Lower lobe of right lung (tissue), 2 donors: ENCODE measurements at regions not wholly inside any gene's neighbourhood (a gene's known extent, or its start where the extent isn't known, plus 50 kb on each side); places are given as distances from the start of the nearest gene placed in this dataset.
A peak's percentile ranks its signal among the peaks of the same experiment; 100 is the strongest.

Experiments used
- ATAC-seq, 2 donors: fragments of 200-7000 bp; cut with Tn5 transposase; one replicate each; pipeline ENCODE4 v1.9.1; 2020 to 2022; ENCODE audit warnings: mild to moderate bottlenecking in 2 of 2, moderate library complexity in 2 of 2
- DNase-seq: peaks from one replicate; pipeline ENCODE4 v3.0.0-alpha.2; 2020
- H3K27ac ChIP-seq: fragments of 200-600 bp; one replicate; pipeline ENCODE4 v1.8.0; 2022
- H3K27me3 ChIP-seq: fragments of 200-600 bp; one replicate; pipeline ENCODE4 v1.8.0; 2022; ENCODE audit warnings: low read depth
- H3K36me3 ChIP-seq: fragments of 200-600 bp; one replicate; pipeline ENCODE4 v1.8.0; 2022; ENCODE audit warnings: mild to moderate bottlenecking
- H3K4me1 ChIP-seq: fragments of 200-600 bp; one replicate; pipeline ENCODE4 v1.8.0; 2022
- H3K4me3 ChIP-seq: fragments of 200-600 bp; one replicate; pipeline ENCODE4 v1.8.0; 2022; ENCODE audit warnings: mild to moderate bottlenecking
- H3K9me3 ChIP-seq: fragments of 200-600 bp; one replicate; pipeline ENCODE4 v1.8.0; 2022
- intact Hi-C: fragments of 100-400 bp; cut with DNase I; formaldehyde crosslinking; loops from one replicate; pipeline ENCODE4 v1.11.0; 2022
- TF ChIP-seq, protein P1 (sequence below): fragments of 200-600 bp; IDR thresholded peaks from one replicate; pipeline ENCODE4 v1.8.0; 2022; ENCODE audit warnings: antibody characterized with exemption, mild to moderate bottlenecking
- donor health status: DM: no; HTN: yes; CAD: no; lungs with severe emphysema.

DNA sequence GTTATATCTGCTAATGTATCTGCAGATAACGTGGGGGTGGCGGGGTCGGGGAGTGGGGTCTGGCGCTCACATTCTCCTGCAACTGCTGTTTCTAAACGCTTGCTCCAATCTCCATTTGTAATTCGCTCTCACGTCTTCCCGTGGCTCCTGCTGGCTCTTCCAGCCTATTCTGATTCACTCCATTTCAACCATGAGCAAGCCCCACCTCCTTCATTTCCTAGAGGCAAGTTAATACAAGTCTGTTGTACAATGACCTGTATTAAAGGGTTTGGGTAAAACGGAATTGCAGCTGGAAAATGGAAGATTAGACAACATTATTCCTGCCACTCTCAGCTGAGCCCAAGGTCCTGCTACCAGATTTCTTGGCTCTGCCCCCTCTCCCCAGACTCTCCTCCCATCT, 132.3 kb downstream of the CSNK2A3 start:
- Histone ChIP-seq H3K27ac (no peak overlapping the region), H3K4me1 (no peaks in the 10 kb centered on the region), H3K27me3 (no peaks in the 10 kb centered on the region), H3K4me3 (no peak overlapping the region), H3K36me3 (no peaks in the 10 kb centered on the region), H3K9me3 (no peaks in the 10 kb centered on the region)
- ATAC-seq, result no peak
- TF ChIP-seq, protein P1, sequence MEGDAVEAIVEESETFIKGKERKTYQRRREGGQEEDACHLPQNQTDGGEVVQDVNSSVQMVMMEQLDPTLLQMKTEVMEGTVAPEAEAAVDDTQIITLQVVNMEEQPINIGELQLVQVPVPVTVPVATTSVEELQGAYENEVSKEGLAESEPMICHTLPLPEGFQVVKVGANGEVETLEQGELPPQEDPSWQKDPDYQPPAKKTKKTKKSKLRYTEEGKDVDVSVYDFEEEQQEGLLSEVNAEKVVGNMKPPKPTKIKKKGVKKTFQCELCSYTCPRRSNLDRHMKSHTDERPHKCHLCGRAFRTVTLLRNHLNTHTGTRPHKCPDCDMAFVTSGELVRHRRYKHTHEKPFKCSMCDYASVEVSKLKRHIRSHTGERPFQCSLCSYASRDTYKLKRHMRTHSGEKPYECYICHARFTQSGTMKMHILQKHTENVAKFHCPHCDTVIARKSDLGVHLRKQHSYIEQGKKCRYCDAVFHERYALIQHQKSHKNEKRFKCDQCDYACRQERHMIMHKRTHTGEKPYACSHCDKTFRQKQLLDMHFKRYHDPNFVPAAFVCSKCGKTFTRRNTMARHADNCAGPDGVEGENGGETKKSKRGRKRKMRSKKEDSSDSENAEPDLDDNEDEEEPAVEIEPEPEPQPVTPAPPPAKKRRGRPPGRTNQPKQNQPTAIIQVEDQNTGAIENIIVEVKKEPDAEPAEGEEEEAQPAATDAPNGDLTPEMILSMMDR, result no peak
- intact Hi-C loops, result no loop called here
- no peak for DNase-seq

DNA sequence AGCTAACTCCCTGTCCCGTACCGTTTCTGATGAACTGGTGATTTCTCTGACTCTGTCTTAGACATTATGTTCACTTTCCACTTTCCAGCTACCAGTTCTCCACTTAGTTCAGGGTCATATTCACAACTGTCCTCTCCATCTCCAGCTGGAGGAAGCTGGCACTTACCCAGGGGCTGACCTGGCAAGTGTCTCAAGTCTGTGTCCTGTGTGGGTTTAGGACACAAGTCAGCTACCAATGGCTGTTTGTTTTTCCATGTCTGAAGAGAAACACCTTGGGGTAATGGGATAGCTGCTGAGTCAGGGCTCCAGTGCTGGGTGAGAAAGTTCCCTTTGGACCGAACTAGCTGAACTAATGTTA, 134.4 kb downstream of the CSNK2A3 start:
- ATAC-seq (peak in 1 of 2 donors; percentile 16), DNase-seq (no peak)
- intact Hi-C loops, result no loop called here
- no peaks in the 10 kb centered on the region for H3K36me3 ChIP-seq
- no peak overlapping the region for H3K27ac ChIP-seq
- no peak overlapping the region for H3K4me3 ChIP-seq
- H3K4me1 ChIP-seq, result no peaks in the 10 kb centered on the region
- no peaks in the 10 kb centered on the region for H3K27me3 ChIP-seq
- H3K9me3 ChIP-seq, result no peaks in the 10 kb centered on the region
- TF ChIP-seq, protein P1, result no peak

GRCh38 chr11:11217929-11218628, 135.0 kb downstream of the CSNK2A3 start:
- Histone ChIP-seq H3K27me3 (no peaks in the 10 kb centered on the region), H3K4me1 (no peaks in the 10 kb centered on the region), H3K36me3 (no peaks in the 10 kb centered on the region), H3K27ac (no peak overlapping the region), H3K4me3 (no peak overlapping the region), H3K9me3 (no peaks in the 10 kb centered on the region)
- ATAC-seq (no peak), DNase-seq (no peak)
- intact Hi-C loops, result no loop called here
- TF ChIP-seq, protein P1, result no peak

DNA sequence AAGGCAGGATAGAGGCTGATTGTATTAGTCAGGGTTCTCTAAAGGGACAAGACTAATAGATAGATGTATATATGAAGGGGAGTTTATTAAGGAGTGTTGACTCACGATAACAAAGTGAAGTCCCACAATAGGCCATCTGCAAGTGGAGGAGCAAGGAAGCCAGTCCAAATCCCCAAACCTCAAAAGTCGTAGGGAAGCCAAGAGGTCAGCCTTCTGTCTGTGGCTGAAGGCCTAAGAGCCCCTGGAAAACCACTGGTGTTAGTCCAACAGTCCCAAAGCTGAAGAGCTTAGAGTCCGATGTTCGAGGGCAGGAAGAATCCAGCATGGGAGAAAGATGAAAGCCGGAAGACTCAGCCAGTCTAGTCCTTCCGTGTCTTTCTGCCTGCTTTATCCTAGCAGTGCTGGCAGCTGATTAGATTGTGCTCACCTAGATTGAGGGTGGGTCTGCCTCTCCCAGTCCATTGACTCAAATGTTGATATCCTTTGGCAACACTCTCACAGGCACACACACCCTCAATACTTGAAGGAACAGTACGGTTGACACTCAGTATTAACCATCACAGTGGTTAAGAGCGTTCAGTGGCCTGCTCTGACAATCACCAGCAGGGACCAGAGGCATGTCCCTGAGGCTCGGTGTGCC, 135.6 kb downstream of the CSNK2A3 start:
- H3K27me3 ChIP-seq, result no peaks in the 10 kb centered on the region
- no peaks in the 10 kb centered on the region for H3K4me1 ChIP-seq
- DNase-seq (no peak), ATAC-seq (no peak)
- no peaks in the 10 kb centered on the region for H3K9me3 ChIP-seq
- H3K4me3 ChIP-seq, result no peak overlapping the region
- no peaks in the 10 kb centered on the region for H3K36me3 ChIP-seq
- H3K27ac ChIP-seq, result no peak overlapping the region
- TF ChIP-seq, protein P1, result no peak
- intact Hi-C loops, result no loop called here

- no peak overlapping the region for H3K4me3 ChIP-seq
- ATAC-seq, result no peak
- intact Hi-C loops, result no loop called here
- H3K4me1 ChIP-seq, result no peaks in the 10 kb centered on the region
- DNase-seq, result no peak
- H3K27ac ChIP-seq, result no peak overlapping the region
- TF ChIP-seq, protein P1, result no peak
- H3K36me3 ChIP-seq, result no peaks in the 10 kb centered on the region
- no peaks in the 10 kb centered on the region for H3K9me3 ChIP-seq
- no peaks in the 10 kb centered on the region for H3K27me3 ChIP-seq
Observed at GRCh38 chr11:11215944-11216343, 137.1 kb downstream of the CSNK2A3 start.
